ENCODE measurements at regions not wholly inside any gene's neighbourhood (a gene's known extent, or its start where the extent isn't known, plus 50 kb on each side); places are given as distances from the start of the nearest gene placed in this dataset.

DNA sequence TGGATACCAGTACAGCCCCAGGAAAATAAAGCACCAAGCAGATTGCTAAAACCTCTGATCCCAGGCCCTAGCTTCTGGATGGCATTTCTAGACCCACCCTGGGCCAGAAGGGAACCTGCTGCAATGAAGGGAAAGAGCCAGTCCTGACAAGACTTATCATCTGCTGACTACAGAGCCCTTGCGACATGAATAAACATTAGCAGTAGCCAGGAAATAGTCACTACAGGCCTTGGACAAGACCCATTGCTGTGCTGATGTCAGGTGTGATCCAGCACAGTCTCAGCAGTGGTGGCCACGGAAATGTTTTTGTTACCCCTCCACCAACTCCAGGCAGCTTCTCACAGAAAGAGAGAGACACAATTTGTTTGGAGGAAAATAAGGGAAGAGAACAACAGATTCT is 399.3 kb downstream of the HAO1 start:
- H3K27ac ChIP-seq (ENCODE audit: extremely low read depth, low read depth, low read length): no peak overlapping the region
- H3K4me3 ChIP-seq (ENCODE audit: low read depth, low read length): no peak overlapping the region
- CTCF ChIA-PET: no interaction called here
- no peak for TF ChIP-seq ZNF266 (tag by site-specific recombination; IDR thresholded peaks at IDR 0.05; ENCODE audit: low read depth)
- TF ChIP-seq ZNF626 (tag by site-specific recombination; IDR thresholded peaks at IDR 0.05): no peak
- no peak for TF ChIP-seq ZNF670 (tag by site-specific recombination; IDR thresholded peaks at IDR 0.05; ENCODE audit: low read depth)
- TF ChIP-seq, protein P1, sequence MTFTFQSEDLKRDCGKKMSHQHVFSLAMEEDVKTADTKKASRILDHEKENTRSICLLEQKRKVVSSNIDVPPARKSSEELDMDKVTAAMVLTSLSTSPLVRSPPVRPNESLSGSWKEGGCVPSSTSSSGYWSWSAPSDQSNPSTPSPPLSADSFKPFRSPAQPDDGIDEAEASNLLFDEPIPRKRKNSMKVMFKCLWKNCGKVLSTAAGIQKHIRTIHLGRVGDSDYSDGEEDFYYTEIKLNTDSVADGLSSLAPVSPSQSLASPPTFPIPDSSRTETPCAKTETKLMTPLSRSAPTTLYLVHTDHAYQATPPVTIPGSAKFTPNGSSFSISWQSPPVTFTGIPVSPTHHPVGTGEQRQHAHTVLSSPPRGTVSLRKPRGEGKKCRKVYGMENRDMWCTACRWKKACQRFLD (tag by site-specific recombination; IDR thresholded peaks at IDR 0.05): no peak
- TF ChIP-seq, protein P2, sequence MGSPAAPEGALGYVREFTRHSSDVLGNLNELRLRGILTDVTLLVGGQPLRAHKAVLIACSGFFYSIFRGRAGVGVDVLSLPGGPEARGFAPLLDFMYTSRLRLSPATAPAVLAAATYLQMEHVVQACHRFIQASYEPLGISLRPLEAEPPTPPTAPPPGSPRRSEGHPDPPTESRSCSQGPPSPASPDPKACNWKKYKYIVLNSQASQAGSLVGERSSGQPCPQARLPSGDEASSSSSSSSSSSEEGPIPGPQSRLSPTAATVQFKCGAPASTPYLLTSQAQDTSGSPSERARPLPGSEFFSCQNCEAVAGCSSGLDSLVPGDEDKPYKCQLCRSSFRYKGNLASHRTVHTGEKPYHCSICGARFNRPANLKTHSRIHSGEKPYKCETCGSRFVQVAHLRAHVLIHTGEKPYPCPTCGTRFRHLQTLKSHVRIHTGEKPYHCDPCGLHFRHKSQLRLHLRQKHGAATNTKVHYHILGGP (tag by site-specific recombination; IDR thresholded peaks at IDR 0.05): no peak
- no peak for TF ChIP-seq ZNF510 (tag by site-specific recombination; IDR thresholded peaks at IDR 0.05; ENCODE audit: insufficient replicate concordance)
- TF ChIP-seq, protein P3, sequence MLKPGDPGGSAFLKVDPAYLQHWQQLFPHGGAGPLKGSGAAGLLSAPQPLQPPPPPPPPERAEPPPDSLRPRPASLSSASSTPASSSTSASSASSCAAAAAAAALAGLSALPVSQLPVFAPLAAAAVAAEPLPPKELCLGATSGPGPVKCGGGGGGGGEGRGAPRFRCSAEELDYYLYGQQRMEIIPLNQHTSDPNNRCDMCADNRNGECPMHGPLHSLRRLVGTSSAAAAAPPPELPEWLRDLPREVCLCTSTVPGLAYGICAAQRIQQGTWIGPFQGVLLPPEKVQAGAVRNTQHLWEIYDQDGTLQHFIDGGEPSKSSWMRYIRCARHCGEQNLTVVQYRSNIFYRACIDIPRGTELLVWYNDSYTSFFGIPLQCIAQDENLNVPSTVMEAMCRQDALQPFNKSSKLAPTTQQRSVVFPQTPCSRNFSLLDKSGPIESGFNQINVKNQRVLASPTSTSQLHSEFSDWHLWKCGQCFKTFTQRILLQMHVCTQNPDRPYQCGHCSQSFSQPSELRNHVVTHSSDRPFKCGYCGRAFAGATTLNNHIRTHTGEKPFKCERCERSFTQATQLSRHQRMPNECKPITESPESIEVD (tag by site-specific recombination; IDR thresholded peaks at IDR 0.05): no peak
- no peak for TF ChIP-seq ZNF677 (tag by site-specific recombination; IDR thresholded peaks at IDR 0.05)
- no peak for TF ChIP-seq ZBTB7A (tag by site-specific recombination; IDR thresholded peaks at IDR 0.05; ENCODE audit: low read depth)
- TF ChIP-seq ZNF132 (tag by site-specific recombination; IDR thresholded peaks at IDR 0.05; ENCODE audit: borderline replicate concordance): no peak
- no peak for TF ChIP-seq KLF9 (tag by site-specific recombination; IDR thresholded peaks at IDR 0.05; ENCODE audit: low read depth)
- TF ChIP-seq, protein P4, sequence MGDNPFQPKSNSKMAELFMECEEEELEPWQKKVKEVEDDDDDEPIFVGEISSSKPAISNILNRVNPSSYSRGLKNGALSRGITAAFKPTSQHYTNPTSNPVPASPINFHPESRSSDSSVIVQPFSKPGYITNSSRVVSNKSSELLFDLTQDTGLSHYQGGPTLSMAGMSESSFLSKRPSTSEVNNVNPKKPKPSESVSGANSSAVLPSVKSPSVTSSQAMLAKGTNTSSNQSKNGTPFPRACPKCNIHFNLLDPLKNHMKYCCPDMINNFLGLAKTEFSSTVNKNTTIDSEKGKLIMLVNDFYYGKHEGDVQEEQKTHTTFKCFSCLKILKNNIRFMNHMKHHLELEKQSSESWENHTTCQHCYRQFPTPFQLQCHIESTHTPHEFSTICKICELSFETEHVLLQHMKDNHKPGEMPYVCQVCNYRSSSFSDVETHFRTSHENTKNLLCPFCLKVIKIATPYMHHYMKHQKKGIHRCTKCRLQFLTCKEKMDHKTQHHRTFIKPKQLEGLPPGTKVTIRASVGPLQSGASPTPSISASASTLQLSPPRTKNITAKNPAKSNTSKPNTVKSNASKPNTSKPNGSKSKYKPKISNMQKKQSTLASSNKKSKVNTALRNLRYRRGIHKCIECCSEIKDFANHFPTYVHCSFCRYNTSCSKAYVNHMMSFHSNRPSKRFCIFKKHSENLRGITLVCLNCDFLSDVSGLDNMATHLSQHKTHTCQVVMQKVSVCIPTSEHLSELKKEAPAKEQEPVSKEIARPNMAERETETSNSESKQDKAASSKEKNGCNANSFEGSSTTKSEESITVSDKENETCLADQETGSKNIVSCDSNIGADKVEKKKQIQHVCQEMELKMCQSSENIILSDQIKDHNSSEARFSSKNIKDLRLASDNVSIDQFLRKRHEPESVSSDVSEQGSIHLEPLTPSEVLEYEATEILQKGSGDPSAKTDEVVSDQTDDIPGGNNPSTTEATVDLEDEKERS (tag by site-specific recombination; IDR thresholded peaks at IDR 0.05): no peak
- no peak for TF ChIP-seq ZNF302 (tag by site-specific recombination; IDR thresholded peaks at IDR 0.05; ENCODE audit: low read depth)
- TF ChIP-seq, protein P5, sequence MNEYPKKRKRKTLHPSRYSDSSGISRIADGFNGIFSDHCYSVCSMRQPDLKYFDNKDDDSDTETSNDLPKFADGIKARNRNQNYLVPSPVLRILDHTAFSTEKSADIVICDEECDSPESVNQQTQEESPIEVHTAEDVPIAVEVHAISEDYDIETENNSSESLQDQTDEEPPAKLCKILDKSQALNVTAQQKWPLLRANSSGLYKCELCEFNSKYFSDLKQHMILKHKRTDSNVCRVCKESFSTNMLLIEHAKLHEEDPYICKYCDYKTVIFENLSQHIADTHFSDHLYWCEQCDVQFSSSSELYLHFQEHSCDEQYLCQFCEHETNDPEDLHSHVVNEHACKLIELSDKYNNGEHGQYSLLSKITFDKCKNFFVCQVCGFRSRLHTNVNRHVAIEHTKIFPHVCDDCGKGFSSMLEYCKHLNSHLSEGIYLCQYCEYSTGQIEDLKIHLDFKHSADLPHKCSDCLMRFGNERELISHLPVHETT (tag by site-specific recombination; IDR thresholded peaks at IDR 0.05): no peak
- TF ChIP-seq, protein P6, sequence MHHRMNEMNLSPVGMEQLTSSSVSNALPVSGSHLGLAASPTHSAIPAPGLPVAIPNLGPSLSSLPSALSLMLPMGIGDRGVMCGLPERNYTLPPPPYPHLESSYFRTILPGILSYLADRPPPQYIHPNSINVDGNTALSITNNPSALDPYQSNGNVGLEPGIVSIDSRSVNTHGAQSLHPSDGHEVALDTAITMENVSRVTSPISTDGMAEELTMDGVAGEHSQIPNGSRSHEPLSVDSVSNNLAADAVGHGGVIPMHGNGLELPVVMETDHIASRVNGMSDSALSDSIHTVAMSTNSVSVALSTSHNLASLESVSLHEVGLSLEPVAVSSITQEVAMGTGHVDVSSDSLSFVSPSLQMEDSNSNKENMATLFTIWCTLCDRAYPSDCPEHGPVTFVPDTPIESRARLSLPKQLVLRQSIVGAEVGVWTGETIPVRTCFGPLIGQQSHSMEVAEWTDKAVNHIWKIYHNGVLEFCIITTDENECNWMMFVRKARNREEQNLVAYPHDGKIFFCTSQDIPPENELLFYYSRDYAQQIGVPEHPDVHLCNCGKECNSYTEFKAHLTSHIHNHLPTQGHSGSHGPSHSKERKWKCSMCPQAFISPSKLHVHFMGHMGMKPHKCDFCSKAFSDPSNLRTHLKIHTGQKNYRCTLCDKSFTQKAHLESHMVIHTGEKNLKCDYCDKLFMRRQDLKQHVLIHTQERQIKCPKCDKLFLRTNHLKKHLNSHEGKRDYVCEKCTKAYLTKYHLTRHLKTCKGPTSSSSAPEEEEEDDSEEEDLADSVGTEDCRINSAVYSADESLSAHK (tag by site-specific recombination; IDR thresholded peaks at IDR 0.05): no peak
- TF ChIP-seq ZNF785 (tag by site-specific recombination; IDR thresholded peaks at IDR 0.05): no peak
- TF ChIP-seq ZNF658 (tag by site-specific recombination; IDR thresholded peaks at IDR 0.05): no peak
- TF ChIP-seq, protein P7, sequence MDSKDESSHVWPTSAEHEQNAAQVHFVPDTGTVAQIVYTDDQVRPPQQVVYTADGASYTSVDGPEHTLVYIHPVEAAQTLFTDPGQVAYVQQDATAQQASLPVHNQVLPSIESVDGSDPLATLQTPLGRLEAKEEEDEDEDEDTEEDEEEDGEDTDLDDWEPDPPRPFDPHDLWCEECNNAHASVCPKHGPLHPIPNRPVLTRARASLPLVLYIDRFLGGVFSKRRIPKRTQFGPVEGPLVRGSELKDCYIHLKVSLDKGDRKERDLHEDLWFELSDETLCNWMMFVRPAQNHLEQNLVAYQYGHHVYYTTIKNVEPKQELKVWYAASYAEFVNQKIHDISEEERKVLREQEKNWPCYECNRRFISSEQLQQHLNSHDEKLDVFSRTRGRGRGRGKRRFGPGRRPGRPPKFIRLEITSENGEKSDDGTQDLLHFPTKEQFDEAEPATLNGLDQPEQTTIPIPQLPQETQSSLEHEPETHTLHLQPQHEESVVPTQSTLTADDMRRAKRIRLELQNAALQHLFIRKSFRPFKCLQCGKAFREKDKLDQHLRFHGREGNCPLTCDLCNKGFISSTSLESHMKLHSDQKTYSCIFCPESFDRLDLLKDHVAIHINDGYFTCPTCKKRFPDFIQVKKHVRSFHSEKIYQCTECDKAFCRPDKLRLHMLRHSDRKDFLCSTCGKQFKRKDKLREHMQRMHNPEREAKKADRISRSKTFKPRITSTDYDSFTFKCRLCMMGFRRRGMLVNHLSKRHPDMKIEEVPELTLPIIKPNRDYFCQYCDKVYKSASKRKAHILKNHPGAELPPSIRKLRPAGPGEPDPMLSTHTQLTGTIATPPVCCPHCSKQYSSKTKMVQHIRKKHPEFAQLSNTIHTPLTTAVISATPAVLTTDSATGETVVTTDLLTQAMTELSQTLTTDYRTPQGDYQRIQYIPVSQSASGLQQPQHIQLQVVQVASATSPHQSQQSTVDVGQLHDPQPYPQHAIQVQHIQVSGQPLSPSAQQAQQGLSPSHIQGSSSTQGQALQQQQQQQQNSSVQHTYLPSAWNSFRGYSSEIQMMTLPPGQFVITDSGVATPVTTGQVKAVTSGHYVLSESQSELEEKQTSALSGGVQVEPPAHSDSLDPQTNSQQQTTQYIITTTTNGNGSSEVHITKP (tag by site-specific recombination; IDR thresholded peaks at IDR 0.05): no peak
- TF ChIP-seq, protein P8, sequence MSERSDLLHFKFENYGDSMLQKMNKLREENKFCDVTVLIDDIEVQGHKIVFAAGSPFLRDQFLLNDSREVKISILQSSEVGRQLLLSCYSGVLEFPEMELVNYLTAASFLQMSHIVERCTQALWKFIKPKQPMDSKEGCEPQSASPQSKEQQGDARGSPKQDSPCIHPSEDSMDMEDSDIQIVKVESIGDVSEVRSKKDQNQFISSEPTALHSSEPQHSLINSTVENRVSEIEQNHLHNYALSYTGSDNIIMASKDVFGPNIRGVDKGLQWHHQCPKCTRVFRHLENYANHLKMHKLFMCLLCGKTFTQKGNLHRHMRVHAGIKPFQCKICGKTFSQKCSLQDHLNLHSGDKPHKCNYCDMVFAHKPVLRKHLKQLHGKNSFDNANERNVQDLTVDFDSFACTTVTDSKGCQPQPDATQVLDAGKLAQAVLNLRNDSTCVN (tag by site-specific recombination; optimal IDR thresholded peaks at IDR 0.05): no peak
- no peaks in the 10 kb centered on the region for H3K36me3 ChIP-seq (ENCODE audit: control insufficient read depth in 2 of 2, insufficient read depth in 1 of 2, low read length in 2 of 2)
- H3K4me1 ChIP-seq (ENCODE audit: control insufficient read depth, insufficient read depth, low read length): no peaks in the 10 kb centered on the region
- H3K9me3 ChIP-seq (ENCODE audit: control insufficient read depth, insufficient read depth, low read depth, low read length): no peaks in the 10 kb centered on the region
- POLR2A ChIA-PET: no interaction called here
